Prostate gland (tissue), 2 donors: ENCODE measurements at regions not wholly inside any gene's neighbourhood (a gene's known extent, or its start where the extent isn't known, plus 50 kb on each side); places are given as distances from the start of the nearest gene placed in this dataset.

Experiments
- DNase-seq: peaks from one replicate; pipeline ENCODE4 v3.0.0-alpha.2; 2019; ENCODE audit warnings: low spot score
- H3K27ac ChIP-seq, 2 donors: fragments of 200-600 bp; sonication (generic); 2 replicates each; pipeline ENCODE4 v1.5.1; 2017 to 2019
- H3K27me3 ChIP-seq: fragments of 200-600 bp; sonication (generic); replicated peaks from 2 replicates; pipeline ENCODE4 v1.5.1; 2019; ENCODE audit not compliant: insufficient read depth
- H3K36me3 ChIP-seq, 2 donors: fragments of 200-600 bp; sonication (generic); 1 replicate in 1 of 2; 2 replicates in 1 of 2; pipeline versions ENCODE4 v1.5.1 to v1.8.1; 2017 to 2019
- H3K4me1 ChIP-seq: fragments of 200-600 bp; sonication (generic); replicated peaks from 2 replicates; pipeline ENCODE4 v1.5.1; 2019
- H3K4me3 ChIP-seq, 2 donors: fragments of 200-600 bp; sonication (generic); 2 replicates each; pipeline ENCODE4 v1.5.1; 2017 to 2019
- H3K9me3 ChIP-seq: fragments of 200-600 bp; sonication (generic); 2 replicates; pipeline ENCODE4 v1.5.1; 2017
- CTCF ChIP-seq, 4 experiments: fragments of 200-600 bp in 2 of 4; fragments of 450-650 bp in 2 of 4; sonication (generic) in 2 of 4; IDR thresholded peaks; 1 replicate in 3 of 4; 2 replicates in 1 of 4; pipeline ENCODE4 v1.5.1; 2016 to 2019; ENCODE audit warnings: antibody characterized with exemption in 4 of 4, mild to moderate bottlenecking in 2 of 4, moderate library complexity in 2 of 4
- POLR2A ChIP-seq: fragments of 450-650 bp; IDR thresholded peaks from one replicate; pipeline ENCODE4 v1.6.1; 2016; ENCODE audit warnings: antibody characterized with exemption, mild to moderate bottlenecking
- POLR2AphosphoS5 ChIP-seq: sonication (generic); formaldehyde crosslinking; IDR thresholded peaks from one replicate; pipeline ENCODE4 v1.6.1; 2017; ENCODE audit warnings: antibody characterized with exemption
- WGBS: methylation state at CpG from one replicate; pipeline ENCODE4 v1.1.5; 2018; 5-methylcytosine and 5-hydroxymethylcytosine counted together
- intact Hi-C: fragments of 100-400 bp; cut with DNase I; formaldehyde crosslinking; loops from one replicate; pipeline ENCODE4 v1.14.2; 2022

DNA sequence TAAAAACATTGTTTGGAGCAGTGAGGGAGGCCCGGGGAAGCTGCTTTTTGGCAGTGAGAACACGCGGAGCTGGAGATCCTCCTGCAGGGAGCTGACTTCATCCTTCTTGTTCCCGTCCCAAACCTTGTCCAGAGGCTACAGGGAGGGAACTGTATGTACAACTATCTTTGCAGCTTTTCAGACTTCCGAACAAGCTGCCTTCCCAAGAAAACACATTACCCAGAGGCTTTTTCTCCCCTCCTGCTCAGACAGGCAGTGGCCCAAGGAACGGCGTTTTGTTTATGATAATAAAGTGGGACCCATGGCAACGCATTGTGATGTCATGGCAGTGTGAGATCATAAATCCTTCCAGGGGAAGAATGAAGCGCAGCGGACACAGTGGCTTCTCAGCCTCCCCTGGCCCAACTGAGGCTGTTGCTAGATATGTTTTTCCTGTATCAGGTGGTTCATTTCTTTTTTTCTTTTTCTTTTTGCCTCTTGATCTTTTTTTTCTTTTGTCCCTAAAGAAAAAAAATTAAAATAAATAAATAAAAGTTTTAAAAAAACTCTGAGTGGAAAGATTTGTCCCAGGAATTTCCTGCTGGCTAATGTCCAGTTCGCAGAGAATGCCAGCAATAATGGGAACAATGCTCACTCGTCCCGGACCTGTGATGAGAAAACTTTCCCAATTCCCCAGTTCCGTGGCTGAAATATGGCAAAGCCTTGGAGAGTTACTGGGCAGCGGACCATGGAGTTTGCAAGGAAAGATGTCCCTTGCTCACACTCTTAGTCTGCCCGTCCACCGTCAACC is 103.4 kb upstream of the MAP1LC3B2 start:
- peak overlapping the region in 1 of 2 donors; percentile 8 for H3K27ac ChIP-seq
- intact Hi-C loops: loop anchor here (5.0 kb wide), 1 partner anchor 142 kb away; no protein-coding TSS in a partner anchor

DNA sequence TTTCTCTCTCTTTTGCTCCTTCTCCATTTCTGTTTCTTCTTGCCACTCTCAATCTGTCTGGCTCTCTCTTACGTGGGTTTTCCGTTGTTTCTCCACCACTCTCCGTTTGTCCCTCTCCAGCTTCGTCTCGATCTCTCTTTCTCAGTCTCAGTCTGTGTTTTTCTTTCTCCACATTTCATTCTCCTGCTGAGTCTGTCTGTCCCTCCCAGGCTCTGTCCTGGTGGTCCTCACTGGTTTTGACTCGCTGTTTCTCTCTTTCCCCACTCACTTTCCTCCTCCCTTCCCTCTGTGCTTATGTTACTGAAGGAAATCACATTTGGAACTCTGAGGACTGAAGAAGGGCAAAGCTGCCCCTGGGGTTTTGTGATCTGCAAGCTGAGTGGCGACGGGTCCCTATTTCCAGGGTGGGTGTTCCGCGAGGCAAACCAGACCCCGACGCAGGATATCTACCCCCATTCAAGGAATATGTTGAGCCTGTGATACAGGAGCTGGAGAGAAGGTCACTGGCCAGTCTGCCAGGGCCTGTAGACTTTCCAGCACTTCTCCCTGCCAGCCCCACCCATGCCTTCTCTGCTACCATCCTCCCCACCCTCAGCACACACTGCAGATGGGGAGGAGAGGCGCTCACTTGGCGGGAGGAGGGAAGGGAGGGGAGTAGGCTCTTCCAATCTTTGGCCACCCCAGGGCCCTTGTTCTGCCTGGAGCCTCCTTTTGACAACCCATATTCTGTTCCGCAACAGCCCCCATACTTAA is 102.7 kb upstream of the MAP1LC3B2 start:
- 59% methylated on average over 15 of the region's 15 CpGs for WGBS
- no peak for TF ChIP-seq POLR2A
- TF ChIP-seq CTCF (IDR thresholded peaks at IDR 0.05): no peak
- no peak for TF ChIP-seq POLR2AphosphoS5
- Histone ChIP-seq H3K4me1 (no peaks in the 10 kb centered on the region), H3K27me3 (no peaks in the 10 kb centered on the region), H3K27ac (peak overlapping the region in 1 of 2 donors; percentile 8), H3K36me3 (no peaks in the 10 kb centered on the region), H3K4me3 (no peak overlapping the region), H3K9me3 (no peaks in the 10 kb centered on the region)
- no peak for DNase-seq
- intact Hi-C loops: loop anchor here (5.0 kb wide), 1 partner anchor 141 kb away; no protein-coding TSS in a partner anchor

More for the DNA sequence above, 103.4 kb upstream of the MAP1LC3B2 start:
- no peaks in the 10 kb centered on the region for H3K36me3 ChIP-seq
- H3K4me1 ChIP-seq: no peaks in the 10 kb centered on the region
- no peak overlapping the region for H3K4me3 ChIP-seq
- no peaks in the 10 kb centered on the region for H3K9me3 ChIP-seq
- DNase-seq: peak; percentile 71
- H3K27me3 ChIP-seq: no peaks in the 10 kb centered on the region
- TF ChIP-seq POLR2A: no peak
- peak; percentile 73 for TF ChIP-seq POLR2AphosphoS5
- WGBS: 12% methylated on average over 17 of the region's 17 CpGs

- TF ChIP-seq POLR2A (no peak), POLR2AphosphoS5 (no peak), CTCF (IDR thresholded peaks at IDR 0.05) (no peak)
- Histone ChIP-seq H3K36me3 (no peaks in the 10 kb centered on the region), H3K4me3 (no peak overlapping the region), H3K9me3 (no peaks in the 10 kb centered on the region), H3K27ac (no peak overlapping the region), H3K27me3 (no peaks in the 10 kb centered on the region), H3K4me1 (no peaks in the 10 kb centered on the region)
- intact Hi-C loops: loop anchor here (5.0 kb wide), 1 partner anchor 139 kb away; no protein-coding TSS in a partner anchor
- DNase-seq: no peak
- 92% methylated on average over 12 of the region's 12 CpGs for WGBS
Observed at GRCh38 chr12:116458492-116458891, 100.7 kb upstream of the MAP1LC3B2 start.

DNA sequence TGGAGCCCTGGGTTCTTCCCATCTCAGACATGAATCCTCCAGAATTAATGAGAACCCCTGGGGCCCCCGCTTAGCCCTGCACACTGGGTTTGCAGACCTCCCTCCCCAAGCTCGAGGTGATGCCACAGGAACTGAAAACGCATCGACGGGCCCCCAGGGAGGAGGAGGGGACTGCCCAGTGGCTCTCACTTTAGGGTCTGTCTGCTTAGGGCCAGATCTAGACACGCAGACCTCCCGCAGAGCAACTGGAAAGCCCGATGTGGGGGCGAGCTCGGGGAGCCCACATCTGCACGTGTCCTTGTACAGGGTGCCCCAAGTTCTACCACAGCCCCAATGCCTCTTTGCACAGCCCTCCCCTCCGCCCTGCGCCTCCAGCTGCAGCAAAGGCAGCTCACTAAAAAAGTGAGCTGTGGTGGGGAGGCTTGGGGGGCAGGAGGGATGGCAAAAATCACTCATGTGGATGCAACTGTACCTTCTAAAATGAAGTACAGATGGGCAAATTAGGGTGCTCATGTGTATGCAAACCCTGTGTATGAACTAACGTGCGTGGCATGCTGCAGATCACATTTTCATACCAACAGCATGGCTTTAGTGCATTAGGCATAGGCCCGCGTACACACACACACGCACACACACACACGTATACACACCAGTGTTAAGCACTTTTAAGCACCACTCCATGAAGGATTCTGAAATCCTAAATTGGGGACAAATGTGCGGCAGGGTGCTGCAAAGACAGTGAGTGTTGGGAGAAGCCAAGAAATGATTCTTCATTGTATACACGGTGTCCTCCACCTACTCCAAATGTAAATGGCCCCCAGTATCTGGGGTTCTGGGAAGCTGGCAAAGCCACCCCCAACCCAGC is 99.9 kb upstream of the MAP1LC3B2 start:
- Histone ChIP-seq H3K4me1 (no peaks in the 10 kb centered on the region), H3K27me3 (no peaks in the 10 kb centered on the region), H3K9me3 (no peaks in the 10 kb centered on the region), H3K4me3 (no peak overlapping the region), H3K27ac (no peak overlapping the region), H3K36me3 (no peaks in the 10 kb centered on the region)
- 83% methylated on average over 21 of the region's 21 CpGs for WGBS
- intact Hi-C loops: loop anchor here (5.0 kb wide), 1 partner anchor 138 kb away; no protein-coding TSS in a partner anchor
- DNase-seq: no peak
- no peak for TF ChIP-seq POLR2A
- TF ChIP-seq POLR2AphosphoS5: no peak
- no peak for TF ChIP-seq CTCF (IDR thresholded peaks at IDR 0.05)
